ENCODE measurements at regions not wholly inside any gene's neighbourhood (a gene's known extent, or its start where the extent isn't known, plus 50 kb on each side); places are given as distances from the start of the nearest gene placed in this dataset.

GRCh38 chr10:4267086-4267773 is 482.2 kb upstream of the KLF6 start:
- TF ChIP-seq, protein P1, sequence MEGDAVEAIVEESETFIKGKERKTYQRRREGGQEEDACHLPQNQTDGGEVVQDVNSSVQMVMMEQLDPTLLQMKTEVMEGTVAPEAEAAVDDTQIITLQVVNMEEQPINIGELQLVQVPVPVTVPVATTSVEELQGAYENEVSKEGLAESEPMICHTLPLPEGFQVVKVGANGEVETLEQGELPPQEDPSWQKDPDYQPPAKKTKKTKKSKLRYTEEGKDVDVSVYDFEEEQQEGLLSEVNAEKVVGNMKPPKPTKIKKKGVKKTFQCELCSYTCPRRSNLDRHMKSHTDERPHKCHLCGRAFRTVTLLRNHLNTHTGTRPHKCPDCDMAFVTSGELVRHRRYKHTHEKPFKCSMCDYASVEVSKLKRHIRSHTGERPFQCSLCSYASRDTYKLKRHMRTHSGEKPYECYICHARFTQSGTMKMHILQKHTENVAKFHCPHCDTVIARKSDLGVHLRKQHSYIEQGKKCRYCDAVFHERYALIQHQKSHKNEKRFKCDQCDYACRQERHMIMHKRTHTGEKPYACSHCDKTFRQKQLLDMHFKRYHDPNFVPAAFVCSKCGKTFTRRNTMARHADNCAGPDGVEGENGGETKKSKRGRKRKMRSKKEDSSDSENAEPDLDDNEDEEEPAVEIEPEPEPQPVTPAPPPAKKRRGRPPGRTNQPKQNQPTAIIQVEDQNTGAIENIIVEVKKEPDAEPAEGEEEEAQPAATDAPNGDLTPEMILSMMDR (IDR thresholded peaks at IDR 0.05; ENCODE audit: low read depth, low read length, missing input control): no peak
- TF ChIP-seq RAD21 (IDR thresholded peaks at IDR 0.05) (no peak), YY1 (IDR thresholded peaks at IDR 0.05) (no peak), MAX (IDR thresholded peaks at IDR 0.05) (no peak), JUND (IDR thresholded peaks at IDR 0.05) (no peak), TAF1 (conservative IDR thresholded peaks at IDR 0.05) (no peak), HNF4A (conservative IDR thresholded peaks at IDR 0.05) (no peak), SP1 (IDR thresholded peaks at IDR 0.05) (no peak), ATF3 (IDR thresholded peaks at IDR 0.05) (no peak), GABPA (IDR thresholded peaks at IDR 0.05 in 1 of 2, conservative IDR thresholded peaks at IDR 0.05 in 1 of 2) (no peak), FOXA1 (IDR thresholded peaks at IDR 0.05) (no peak)
- TF ChIP-seq, protein P2, sequence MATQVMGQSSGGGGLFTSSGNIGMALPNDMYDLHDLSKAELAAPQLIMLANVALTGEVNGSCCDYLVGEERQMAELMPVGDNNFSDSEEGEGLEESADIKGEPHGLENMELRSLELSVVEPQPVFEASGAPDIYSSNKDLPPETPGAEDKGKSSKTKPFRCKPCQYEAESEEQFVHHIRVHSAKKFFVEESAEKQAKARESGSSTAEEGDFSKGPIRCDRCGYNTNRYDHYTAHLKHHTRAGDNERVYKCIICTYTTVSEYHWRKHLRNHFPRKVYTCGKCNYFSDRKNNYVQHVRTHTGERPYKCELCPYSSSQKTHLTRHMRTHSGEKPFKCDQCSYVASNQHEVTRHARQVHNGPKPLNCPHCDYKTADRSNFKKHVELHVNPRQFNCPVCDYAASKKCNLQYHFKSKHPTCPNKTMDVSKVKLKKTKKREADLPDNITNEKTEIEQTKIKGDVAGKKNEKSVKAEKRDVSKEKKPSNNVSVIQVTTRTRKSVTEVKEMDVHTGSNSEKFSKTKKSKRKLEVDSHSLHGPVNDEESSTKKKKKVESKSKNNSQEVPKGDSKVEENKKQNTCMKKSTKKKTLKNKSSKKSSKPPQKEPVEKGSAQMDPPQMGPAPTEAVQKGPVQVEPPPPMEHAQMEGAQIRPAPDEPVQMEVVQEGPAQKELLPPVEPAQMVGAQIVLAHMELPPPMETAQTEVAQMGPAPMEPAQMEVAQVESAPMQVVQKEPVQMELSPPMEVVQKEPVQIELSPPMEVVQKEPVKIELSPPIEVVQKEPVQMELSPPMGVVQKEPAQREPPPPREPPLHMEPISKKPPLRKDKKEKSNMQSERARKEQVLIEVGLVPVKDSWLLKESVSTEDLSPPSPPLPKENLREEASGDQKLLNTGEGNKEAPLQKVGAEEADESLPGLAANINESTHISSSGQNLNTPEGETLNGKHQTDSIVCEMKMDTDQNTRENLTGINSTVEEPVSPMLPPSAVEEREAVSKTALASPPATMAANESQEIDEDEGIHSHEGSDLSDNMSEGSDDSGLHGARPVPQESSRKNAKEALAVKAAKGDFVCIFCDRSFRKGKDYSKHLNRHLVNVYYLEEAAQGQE (IDR thresholded peaks at IDR 0.05): no peak

Data from liver (tissue), 3 donors.